Esophagus squamous epithelium (tissue), 4 donors: ENCODE measurements at regions not wholly inside any gene's neighbourhood (a gene's known extent, or its start where the extent isn't known, plus 50 kb on each side); places are given as distances from the start of the nearest gene placed in this dataset.

Experiments
- CTCF ChIP-seq, 6 experiments: fragments of 450-650 bp in 4 of 6; fragments of 200-600 bp in 2 of 6; sonication (generic) in 2 of 6; IDR thresholded peaks; one replicate each; pipeline ENCODE4 v1.5.1; 2016 to 2019; ENCODE audit warnings: antibody characterized with exemption in 6 of 6, mild to moderate bottlenecking in 4 of 6, moderate library complexity in 4 of 6
- POLR2A ChIP-seq, 4 donors: fragments of 450-650 bp; IDR thresholded peaks; one replicate each; pipeline ENCODE4 v1.6.1; 2017; ENCODE audit warnings: antibody characterized with exemption in 4 of 4, mild to moderate bottlenecking in 4 of 4, moderate library complexity in 3 of 4

- TF ChIP-seq CTCF (IDR thresholded peaks at IDR 0.05) (no peak), POLR2A (IDR thresholded peaks at IDR 0.05) (no peak)
These were observed 490.7 kb downstream of the MIAT start for GRCh38 chr22:27148055-27148454.
